Anterior cingulate cortex (tissue), 58 donors: ENCODE measurements at regions not wholly inside any gene's neighbourhood (a gene's known extent, or its start where the extent isn't known, plus 50 kb on each side); places are given as distances from the start of the nearest gene placed in this dataset.
"Not testable (repeated sequence)": the region's sequence is repeated elsewhere in the genome, so short reads cannot be mapped to it uniquely, and the experiment has no call there.

Experiments used
- DNase-seq, 58 donors: peaks; one replicate each; lab custom pipeline; 2025; lab: John Stamatoyannopoulos, UW

DNA sequence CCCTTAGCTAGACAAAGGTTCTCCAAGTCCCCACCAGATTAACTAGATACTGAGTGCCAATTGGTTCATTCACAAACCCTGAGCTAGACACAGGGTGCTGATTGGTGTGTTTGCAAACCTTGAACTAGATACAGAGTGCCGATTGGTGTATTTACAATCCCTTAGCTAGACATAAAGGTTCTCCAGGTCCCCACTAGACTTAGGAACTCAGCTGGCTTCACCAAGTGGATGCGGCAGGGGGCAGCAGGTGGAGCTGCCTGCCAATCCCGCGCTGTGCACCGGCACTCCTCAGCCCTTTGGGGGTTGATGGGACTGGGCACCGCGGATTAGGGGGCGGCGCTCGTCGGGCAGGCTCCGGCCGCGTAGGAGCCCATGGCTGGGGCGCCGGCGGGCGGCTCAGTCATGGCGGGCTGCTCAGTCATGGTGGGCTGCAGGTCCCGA, 157.6 kb downstream of the KLRB1 start:
- not testable (repeated sequence) for DNase-seq

DNA sequence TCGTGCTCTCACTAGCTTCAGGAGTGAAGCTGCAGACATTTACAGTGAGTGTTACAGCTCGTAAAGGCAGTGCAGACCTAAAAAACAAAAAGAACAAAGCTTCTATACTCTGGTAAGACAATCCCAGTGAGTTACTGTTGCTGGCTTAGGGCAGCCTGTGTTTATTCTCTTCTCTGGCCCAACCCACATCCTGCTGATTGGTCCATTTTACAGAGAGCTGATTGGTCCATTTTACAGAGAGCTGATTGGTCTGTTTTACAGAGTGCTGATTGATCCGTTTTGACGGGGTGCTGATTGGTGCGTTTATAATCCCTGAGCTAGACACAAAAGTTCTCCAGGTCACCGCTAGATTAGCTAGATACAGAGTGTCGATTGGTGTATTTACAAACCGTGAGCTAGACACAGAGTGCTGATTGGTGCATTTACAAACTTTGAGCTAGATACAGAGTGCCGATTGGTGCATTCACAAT, 158.0 kb downstream of the KLRB1 start:
- DNase-seq = not testable (repeated sequence)

GRCh38 chr12:9449181-9449580, 158.5 kb downstream of the KLRB1 start:
- DNase-seq = no peak

GRCh38 chr12:9448648-9449047, 159.1 kb downstream of the KLRB1 start:
- DNase-seq = not testable (repeated sequence)

DNA sequence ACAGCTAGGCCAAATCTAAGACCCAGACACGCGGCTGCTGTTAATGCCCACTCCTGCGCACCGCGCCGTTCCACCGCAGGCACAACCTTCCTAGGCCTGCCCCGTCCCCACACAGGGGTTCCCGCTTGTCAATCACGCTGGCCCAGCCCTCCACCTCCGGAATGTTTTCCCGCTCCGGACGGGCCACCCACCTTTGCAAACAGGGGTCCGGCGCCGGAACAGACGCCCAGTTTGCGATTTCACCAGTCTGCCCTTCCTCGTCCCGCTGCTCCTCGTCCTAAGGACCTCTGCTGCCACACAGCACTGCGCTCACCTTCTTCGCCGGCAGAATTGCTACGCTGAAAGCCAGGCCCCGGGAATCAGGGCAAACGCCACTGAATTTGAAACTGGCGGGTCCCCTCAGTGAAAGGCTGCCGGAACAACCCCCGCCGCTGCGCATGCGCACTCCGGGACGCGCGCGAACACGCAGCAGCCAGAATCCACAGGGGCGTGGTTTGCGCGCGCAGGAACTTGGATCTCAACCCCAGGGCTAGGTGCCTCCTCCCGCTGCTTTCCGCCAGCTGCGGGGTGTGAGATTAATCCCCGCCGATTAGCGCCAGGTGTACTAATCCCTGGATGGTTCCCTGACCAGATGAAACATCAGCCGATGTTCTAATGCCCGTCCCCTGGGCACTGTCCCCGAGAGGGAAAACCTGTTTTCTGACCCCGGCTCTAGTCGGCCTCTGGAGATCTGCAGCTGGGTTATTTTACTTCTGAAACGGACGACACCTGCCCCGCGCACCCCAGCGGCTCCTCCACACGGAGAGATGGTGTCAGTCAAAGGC, 159.7 kb downstream of the KLRB1 start:
- DNase-seq = peak in 57 of 58 donors; percentile 25 to 87 (median 68)

DNA sequence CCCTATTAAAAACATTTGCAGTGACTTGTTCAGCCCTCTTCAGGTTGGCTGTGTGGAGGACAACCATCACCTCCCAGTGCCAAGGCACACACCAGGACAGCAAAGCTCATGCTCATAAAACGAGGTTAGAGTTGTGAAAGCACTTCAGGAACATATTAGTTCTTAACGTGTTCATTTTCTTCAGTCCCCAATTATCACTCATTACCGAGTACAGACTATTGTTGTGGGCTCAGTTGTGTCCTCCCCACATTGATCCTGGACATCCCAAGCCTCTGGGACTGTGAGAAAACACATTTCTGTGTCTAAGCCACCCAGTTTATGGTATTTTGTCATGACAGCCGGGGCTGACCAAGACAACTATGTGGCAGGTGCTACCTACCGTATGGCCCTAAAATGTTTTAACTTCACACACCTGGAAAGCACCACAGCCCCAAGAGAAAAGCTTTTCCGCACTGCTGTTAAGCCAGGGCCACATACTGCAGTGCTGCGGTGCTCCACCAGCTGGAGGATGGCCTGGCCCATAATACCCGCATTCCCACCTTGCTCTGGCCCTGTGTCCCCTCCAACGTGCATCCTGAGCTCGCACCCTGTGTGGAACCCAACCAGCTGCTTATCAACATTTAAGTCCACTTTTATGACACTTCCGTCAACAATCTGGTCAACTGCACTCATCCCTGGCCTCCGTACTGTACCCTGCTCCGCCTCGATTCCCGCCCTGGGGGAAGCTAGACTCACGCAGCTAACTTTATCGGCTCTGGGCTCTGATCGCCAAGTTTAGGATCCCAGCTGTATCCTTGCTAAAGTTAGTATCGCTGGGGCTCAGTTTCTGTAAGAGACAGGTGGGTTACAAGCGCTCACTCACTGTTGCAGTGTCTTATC, 160.6 kb downstream of the KLRB1 start:
- DNase-seq = not testable (repeated sequence)

DNA sequence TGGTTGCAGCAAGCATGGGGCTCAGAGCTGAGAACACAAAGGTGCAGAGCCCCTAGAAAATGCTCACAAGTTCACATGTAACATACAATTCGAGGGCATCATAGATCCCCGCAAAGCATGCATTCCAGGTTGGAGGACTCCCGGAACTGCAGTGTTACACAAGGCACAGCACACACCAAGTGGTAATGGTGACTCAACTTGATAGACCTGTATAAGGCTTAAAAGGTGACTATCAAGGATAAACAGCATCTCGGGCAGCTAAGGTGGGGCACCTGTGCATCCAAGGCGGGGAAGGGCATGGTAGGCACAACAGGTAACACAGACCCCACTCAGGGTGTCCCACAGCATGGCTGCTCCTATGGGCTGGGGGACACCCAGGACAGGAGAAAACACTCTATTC, 167.3 kb downstream of the KLRB1 start:
- not testable (repeated sequence) for DNase-seq

- not testable (repeated sequence) for DNase-seq
Measured at GRCh38 chr12:9435682-9436081, 172.0 kb downstream of the KLRB1 start.

GRCh38 chr12:9430385-9430784, 177.3 kb downstream of the KLRB1 start:
- DNase-seq = not testable (repeated sequence)

DNA sequence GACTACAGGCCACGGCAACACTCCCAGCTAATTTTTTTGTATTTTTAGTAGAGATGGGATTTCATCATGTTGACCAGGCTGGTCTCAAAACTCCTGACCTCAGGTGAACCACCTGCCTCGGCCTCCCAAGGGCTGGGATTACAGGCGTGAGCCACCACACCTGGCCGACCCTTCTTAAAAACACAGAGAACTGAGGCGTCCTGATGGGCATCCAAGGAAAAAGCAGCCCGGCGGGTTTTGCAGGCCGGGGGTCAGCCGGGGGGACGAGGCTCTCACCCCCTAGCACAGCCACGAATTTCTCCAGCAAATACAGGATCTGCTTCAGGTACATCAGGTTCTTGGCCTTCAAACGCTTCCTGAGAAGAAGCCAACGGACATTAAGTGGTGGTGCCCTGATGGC, 178.9 kb downstream of the KLRB1 start:
- not testable (repeated sequence) for DNase-seq

- DNase-seq = not testable (repeated sequence)
Measured at GRCh38 chr12:9425429-9425828, 182.3 kb downstream of the KLRB1 start.

DNA sequence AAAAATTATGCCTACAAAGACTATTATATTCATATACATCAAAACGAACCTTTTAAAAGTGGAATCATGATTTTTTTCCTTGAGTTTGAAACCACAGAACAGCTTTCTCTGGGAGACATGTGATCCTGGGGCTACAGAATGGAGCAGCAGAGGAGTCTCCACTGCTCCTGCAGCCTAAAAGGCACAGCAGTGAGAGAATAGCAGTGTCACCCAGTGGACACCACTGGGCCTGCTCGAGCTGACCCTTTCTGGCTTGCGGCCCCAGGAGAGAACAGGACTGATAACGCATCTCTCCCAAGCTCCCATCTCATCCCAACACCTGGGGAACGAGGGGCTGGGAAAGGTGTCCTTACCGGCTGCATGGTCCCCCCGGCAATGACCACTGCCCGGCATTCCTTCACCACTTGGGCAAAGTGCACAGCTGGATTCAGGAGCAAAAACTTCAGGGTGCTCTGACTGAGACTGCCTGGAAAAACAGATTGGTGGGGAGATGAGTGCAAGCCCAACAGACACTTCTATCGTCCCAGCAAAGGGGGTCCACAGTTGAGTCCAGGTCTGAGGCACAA, 183.5 kb downstream of the KLRB1 start:
- not testable (repeated sequence) for DNase-seq

DNA sequence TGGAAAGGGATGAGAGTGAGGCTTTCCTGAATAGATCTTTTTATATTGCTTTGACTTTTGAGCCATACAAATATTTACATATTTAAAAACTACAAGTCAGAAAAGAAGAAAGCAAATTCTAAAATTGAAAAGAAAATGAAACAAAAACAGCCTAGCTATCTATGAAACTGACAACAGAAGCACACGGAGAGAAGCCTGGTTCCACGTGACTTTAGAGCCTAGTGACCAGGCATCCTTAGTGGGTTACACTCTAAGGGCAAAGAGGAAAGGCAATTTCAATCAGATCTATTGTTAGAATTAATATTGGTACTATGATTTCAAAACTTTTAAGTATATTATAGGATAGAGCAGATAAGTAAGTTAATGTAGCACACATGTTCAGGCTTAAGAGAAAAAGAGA, 185.0 kb downstream of the KLRB1 start:
- not testable (repeated sequence) for DNase-seq

DNA sequence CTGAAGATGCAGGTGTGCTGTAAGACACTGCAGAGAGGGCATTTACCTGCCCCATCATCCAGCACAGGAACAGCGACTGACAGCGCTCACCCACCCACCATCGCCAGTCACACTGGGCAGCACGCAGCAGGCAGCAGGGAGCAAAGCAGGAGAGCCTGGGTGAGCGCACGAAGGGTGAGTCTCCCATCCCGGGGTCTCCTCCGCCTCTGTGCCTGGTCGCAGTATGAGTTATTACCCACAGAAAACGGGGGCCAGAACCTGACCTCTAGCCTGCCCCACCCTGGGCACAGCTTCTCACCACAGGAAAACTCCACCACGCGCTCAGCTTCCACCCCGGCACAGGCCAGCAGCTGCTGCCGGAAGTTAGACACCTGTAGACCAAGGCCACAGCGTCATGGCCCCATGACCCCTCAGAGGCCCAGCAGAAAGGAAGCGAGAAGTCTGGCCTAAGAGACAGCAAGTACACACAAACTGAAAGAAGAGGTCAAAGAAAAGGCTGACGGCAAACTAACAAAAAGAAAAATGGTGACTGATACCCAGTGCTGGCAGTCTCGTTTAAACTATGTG, 186.1 kb downstream of the KLRB1 start:
- not testable (repeated sequence) for DNase-seq

GRCh38 chr12:9420817-9421519, 186.7 kb downstream of the KLRB1 start:
- not testable (repeated sequence) for DNase-seq

- DNase-seq = not testable (repeated sequence)
Measured at GRCh38 chr12:9418669-9419041, 189.1 kb downstream of the KLRB1 start.

- not testable (repeated sequence) for DNase-seq
Measured at GRCh38 chr12:9417947-9418668, 189.6 kb downstream of the KLRB1 start.

GRCh38 chr12:9417341-9417740, 190.4 kb downstream of the KLRB1 start:
- not testable (repeated sequence) for DNase-seq

DNA sequence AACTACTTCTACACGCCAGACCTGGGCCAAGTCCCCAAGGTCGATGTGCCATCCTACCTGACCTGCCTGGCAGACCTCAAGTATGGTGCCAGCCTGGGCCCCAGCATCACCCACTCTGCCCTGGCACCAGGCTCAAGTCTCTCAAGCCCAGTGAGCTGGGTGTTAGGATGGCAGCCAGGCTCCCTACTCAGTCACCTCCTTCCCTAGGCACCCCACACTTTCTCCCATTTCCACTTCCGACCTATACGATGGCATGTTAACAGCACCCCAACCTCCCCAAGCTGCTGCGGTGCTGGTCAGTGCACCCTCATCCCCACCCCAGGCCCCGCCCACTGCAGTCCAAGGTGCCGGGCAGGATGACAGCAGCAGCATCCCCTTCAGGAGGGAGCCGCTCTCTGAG, 191.4 kb downstream of the KLRB1 start:
- not testable (repeated sequence) for DNase-seq
